Testis (tissue), 2 donors: ENCODE measurements at regions not wholly inside any gene's neighbourhood (a gene's known extent, or its start where the extent isn't known, plus 50 kb on each side); places are given as distances from the start of the nearest gene placed in this dataset.

Experiments
- POLR2A ChIP-seq: fragments of 450-650 bp; IDR thresholded peaks from one replicate; pipeline ENCODE4 v1.6.1; 2017; ENCODE audit warnings: antibody characterized with exemption, mild to moderate bottlenecking, moderate library complexity
- TF ChIP-seq, protein P1 (sequence below), 3 experiments: fragments of 450-650 bp in 2 of 3; fragments of 200-600 bp in 1 of 3; sonication (generic) in 1 of 3; IDR thresholded peaks; one replicate each; pipeline ENCODE4 v1.5.1; 2016 to 2019; ENCODE audit warnings: antibody characterized with exemption in 3 of 3, mild to moderate bottlenecking in 2 of 3, moderate library complexity in 1 of 3

- TF ChIP-seq, protein P1, sequence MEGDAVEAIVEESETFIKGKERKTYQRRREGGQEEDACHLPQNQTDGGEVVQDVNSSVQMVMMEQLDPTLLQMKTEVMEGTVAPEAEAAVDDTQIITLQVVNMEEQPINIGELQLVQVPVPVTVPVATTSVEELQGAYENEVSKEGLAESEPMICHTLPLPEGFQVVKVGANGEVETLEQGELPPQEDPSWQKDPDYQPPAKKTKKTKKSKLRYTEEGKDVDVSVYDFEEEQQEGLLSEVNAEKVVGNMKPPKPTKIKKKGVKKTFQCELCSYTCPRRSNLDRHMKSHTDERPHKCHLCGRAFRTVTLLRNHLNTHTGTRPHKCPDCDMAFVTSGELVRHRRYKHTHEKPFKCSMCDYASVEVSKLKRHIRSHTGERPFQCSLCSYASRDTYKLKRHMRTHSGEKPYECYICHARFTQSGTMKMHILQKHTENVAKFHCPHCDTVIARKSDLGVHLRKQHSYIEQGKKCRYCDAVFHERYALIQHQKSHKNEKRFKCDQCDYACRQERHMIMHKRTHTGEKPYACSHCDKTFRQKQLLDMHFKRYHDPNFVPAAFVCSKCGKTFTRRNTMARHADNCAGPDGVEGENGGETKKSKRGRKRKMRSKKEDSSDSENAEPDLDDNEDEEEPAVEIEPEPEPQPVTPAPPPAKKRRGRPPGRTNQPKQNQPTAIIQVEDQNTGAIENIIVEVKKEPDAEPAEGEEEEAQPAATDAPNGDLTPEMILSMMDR (IDR thresholded peaks at IDR 0.05), result no peak
- TF ChIP-seq POLR2A, result no peak
These were observed 133.6 kb downstream of the SH3BGRL2 start for GRCh38 chr6:79764747-79765146.
